ENCODE measurements at regions not wholly inside any gene's neighbourhood (a gene's known extent, or its start where the extent isn't known, plus 50 kb on each side); places are given as distances from the start of the nearest gene placed in this dataset.
"Not testable (repeated sequence)": the region's sequence is repeated elsewhere in the genome, so short reads cannot be mapped to it uniquely, and the experiment has no call there.

DNA sequence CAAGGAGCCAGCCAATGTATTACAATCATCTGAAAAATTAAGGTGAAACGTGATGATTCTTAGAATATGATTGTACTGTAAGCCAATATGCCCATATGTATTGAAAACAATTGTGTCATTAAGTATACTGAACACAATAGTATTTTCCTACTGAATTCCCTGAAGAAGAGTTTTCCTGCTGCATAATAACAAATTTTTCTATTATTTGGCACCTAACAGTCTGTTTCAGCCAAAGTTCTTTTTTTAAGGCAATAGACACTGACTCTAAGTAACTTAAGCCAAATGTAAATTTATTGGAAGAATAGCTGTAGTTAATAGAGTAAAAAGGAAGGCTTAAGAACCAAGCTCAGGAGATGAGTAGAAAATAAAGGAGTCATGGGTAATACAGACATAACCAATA, 220.6 kb downstream of the PPP4R3C start:
- no peak for DNase-seq
- CTCF ChIA-PET: no interaction called here
- no peaks in the 10 kb centered on the region for H3K27me3 Mint-ChIP-seq
- ATAC-seq: no peak
- no peak overlapping the region for H3K4me3 Mint-ChIP-seq
- no peak overlapping the region for H3K27ac Mint-ChIP-seq
- H3K36me3 Mint-ChIP-seq: no peaks in the 10 kb centered on the region
- peaks cover 2% of the 10 kb centered on the region for H3K9me3 Mint-ChIP-seq (ENCODE audit: low read depth)
- no peaks in the 10 kb centered on the region for H3K4me1 Mint-ChIP-seq

GRCh38 chrX:27241981-27242380, 221.2 kb downstream of the PPP4R3C start:
- H3K36me3 Mint-ChIP-seq: no peaks in the 10 kb centered on the region
- CTCF ChIA-PET: no interaction called here

DNA sequence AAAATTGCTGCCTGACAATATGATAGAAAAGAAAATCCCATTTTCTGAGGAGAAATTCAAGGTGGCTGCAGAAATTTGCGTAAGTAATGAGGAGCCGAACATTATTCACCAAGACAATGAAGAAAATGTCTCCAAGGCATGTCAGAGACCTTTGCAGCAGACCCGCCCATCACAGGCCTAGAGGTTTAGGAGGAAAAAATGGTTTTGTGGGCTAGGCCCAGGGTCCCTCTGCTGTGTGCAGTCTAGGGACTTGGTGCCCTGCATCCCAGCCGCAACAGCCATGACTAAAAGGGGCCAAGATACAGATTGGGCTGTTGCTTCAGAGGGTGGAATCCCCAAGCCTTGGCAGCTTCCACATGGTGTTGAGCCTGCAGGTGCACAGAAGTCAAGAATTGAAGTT, 223.1 kb downstream of the PPP4R3C start:
- ATAC-seq; H3K27ac Mint-ChIP-seq; CTCF ChIA-PET; H3K9me3 Mint-ChIP-seq (ENCODE audit: low read depth); H3K4me3 Mint-ChIP-seq; H3K27me3 Mint-ChIP-seq; DNase-seq; H3K36me3 Mint-ChIP-seq; H3K4me1 Mint-ChIP-seq: not testable (repeated sequence)

More at GRCh38 chrX:27241981-27242380, 221.2 kb downstream of the PPP4R3C start:
- DNase-seq (no peak), ATAC-seq (no peak)
- no peak overlapping the region for H3K4me3 Mint-ChIP-seq
- H3K27ac Mint-ChIP-seq: no peak overlapping the region
- H3K4me1 Mint-ChIP-seq: no peaks in the 10 kb centered on the region
- H3K27me3 Mint-ChIP-seq: no peaks in the 10 kb centered on the region
- H3K9me3 Mint-ChIP-seq (ENCODE audit: low read depth): peaks cover 2% of the 10 kb centered on the region

DNA sequence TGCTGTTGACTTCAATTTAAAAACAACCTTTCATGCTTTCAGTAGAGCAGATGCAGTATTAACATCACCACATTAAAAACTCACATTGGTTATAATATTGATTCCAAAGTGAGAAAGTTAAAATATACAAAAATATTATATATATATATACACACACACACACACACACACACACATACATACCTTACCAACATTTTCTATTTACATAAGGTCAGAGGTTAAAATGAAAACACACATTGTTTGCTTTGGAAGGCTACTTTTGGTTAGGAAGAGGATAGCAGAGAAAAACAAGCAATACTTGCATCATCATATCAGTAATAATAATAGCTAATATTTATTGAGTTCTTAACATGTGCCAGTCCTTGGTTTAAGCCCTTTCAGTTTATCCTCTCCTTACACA, 226.5 kb downstream of the PPP4R3C start:
- Mint-ChIP-seq H3K9me3 (ENCODE audit: low read depth) (no peaks in the 10 kb centered on the region), H3K4me1 (no peaks in the 10 kb centered on the region), H3K27me3 (no peaks in the 10 kb centered on the region), H3K4me3 (no peak overlapping the region), H3K27ac (no peak overlapping the region), H3K36me3 (no peaks in the 10 kb centered on the region)
- ATAC-seq (no peak), DNase-seq (no peak)
- CTCF ChIA-PET: no interaction called here

DNA sequence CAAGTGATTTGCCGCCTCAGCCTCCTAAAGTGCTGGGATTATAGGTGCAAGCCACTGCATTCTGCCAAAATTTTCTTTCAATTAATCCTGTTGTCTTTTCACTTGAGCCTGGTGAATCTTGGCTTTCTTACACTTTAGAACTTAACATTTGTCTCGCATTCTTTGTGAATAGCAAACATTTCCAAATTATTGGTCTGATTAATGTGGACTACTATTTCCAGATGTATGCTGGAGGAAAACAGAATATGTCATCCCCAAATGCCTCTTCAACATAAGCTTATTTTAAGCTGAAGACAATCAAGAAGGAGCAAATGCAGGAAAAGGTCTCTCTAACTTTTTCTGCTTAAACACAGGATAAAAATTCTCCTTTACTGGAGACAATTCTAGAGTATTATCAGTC, 233.4 kb downstream of the PPP4R3C start:
- no peak for ATAC-seq
- CTCF ChIA-PET: no interaction called here
- no peak for DNase-seq
- no peak overlapping the region for H3K27ac Mint-ChIP-seq
- no peaks in the 10 kb centered on the region for H3K27me3 Mint-ChIP-seq
- no peaks in the 10 kb centered on the region for H3K36me3 Mint-ChIP-seq
- H3K9me3 Mint-ChIP-seq (ENCODE audit: low read depth): no peaks in the 10 kb centered on the region
- no peaks in the 10 kb centered on the region for H3K4me1 Mint-ChIP-seq
- H3K4me3 Mint-ChIP-seq: no peak overlapping the region

DNA sequence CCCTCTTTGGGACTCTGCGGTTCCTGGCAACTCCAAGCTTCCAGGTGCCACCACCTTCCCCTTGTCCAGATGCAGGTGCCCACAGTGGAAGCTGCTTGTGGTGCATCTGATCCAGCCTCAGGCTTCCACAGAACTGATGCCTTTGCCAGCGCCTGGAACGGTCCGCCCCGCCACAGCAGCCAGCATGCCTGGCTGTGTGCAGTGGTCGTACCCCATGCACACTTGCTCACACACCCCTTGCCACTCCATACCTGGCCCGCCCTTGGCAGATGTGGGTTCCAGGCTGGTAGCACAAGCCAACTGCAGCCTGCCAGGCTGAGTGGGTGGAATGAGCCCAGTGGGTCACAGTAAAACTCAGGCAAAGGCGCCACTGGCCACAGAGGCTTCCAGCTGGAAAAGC, 240.5 kb downstream of the PPP4R3C start:
- no peak for DNase-seq
- Mint-ChIP-seq H3K36me3 (no peaks in the 10 kb centered on the region), H3K9me3 (ENCODE audit: low read depth) (peaks cover 4% of the 10 kb centered on the region), H3K27ac (no peak overlapping the region), H3K4me3 (no peak overlapping the region), H3K4me1 (no peaks in the 10 kb centered on the region), H3K27me3 (no peaks in the 10 kb centered on the region)
- CTCF ChIA-PET: no interaction called here
- no peak for ATAC-seq

GRCh38 chrX:27186671-27187070, 276.5 kb downstream of the PPP4R3C start:
- no peaks in the 10 kb centered on the region for H3K27me3 Mint-ChIP-seq
- H3K9me3 Mint-ChIP-seq (ENCODE audit: low read depth): no peaks in the 10 kb centered on the region
- peak; percentile 35 for DNase-seq
- H3K27ac Mint-ChIP-seq: no peak overlapping the region
- no peaks in the 10 kb centered on the region for H3K36me3 Mint-ChIP-seq
- H3K4me3 Mint-ChIP-seq: no peak overlapping the region
- no peak for ATAC-seq
- CTCF ChIA-PET: interaction anchor here (0.5 to 1.4 kb wide), 2 partner anchors 60 to 404 kb away, joined by 3 read pairs; no protein-coding TSS in a partner anchor
- H3K4me1 Mint-ChIP-seq: no peaks in the 10 kb centered on the region

DNA sequence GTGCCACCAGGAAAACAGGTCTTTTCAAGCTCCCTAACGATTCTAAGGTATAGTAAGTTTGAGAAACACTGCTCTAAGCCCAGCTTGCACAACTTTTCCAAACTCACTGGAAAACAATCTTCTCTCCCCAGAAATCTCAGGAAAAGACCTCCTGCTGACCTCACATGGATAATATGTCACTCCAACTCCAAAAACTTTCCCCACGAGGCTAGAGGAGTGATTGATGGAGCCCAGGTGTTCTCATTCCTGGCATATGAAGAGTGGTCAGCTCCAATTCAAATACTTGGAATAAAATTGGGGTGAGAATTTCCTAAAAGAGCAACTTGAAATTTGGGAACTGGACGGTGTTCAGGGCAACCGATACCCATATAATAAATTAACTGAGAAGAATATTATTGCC, 299.9 kb downstream of the PPP4R3C start:
- Mint-ChIP-seq H3K4me1 (no peaks in the 10 kb centered on the region), H3K27me3 (no peaks in the 10 kb centered on the region), H3K27ac (no peak overlapping the region), H3K4me3 (no peak overlapping the region), H3K36me3 (no peaks in the 10 kb centered on the region), H3K9me3 (ENCODE audit: low read depth) (no peaks in the 10 kb centered on the region)
- ATAC-seq (no peak), DNase-seq (no peak)
- CTCF ChIA-PET: no interaction called here

GRCh38 chrX:27162496-27162895, 300.6 kb downstream of the PPP4R3C start:
- H3K9me3 Mint-ChIP-seq (ENCODE audit: low read depth): no peaks in the 10 kb centered on the region

DNA sequence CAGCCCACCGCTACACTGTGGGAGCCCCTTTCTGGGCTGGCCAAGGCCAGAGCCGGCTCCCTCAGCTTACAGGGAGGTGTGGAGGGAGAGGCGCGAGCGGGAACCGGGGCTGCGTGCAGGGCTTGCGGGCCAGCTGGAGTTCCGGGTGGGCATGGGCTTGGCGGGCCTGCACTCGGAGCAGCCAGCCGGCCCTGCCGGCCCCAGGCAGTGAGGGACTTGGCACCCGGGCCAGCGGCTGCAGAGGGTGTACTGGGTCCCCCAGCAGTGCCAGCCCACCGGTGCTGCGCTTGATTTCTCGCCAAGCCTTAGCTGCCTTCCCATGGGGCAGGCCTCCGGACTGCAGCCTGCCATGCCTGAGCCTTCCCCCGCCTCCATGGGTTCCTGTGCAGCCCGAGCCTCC, 306.2 kb downstream of the PPP4R3C start:
- H3K9me3 Mint-ChIP-seq (ENCODE audit: low read depth); H3K27ac Mint-ChIP-seq; H3K4me1 Mint-ChIP-seq; CTCF ChIA-PET; H3K4me3 Mint-ChIP-seq; DNase-seq; H3K36me3 Mint-ChIP-seq; ATAC-seq; H3K27me3 Mint-ChIP-seq: not testable (repeated sequence)

More at GRCh38 chrX:27162496-27162895, 300.6 kb downstream of the PPP4R3C start:
- H3K27ac Mint-ChIP-seq: no peak overlapping the region
- H3K4me3 Mint-ChIP-seq: no peak overlapping the region
- H3K36me3 Mint-ChIP-seq: no peaks in the 10 kb centered on the region
- DNase-seq (no peak), ATAC-seq (no peak)
- no peaks in the 10 kb centered on the region for H3K27me3 Mint-ChIP-seq
- CTCF ChIA-PET: no interaction called here
- H3K4me1 Mint-ChIP-seq: no peaks in the 10 kb centered on the region

DNA sequence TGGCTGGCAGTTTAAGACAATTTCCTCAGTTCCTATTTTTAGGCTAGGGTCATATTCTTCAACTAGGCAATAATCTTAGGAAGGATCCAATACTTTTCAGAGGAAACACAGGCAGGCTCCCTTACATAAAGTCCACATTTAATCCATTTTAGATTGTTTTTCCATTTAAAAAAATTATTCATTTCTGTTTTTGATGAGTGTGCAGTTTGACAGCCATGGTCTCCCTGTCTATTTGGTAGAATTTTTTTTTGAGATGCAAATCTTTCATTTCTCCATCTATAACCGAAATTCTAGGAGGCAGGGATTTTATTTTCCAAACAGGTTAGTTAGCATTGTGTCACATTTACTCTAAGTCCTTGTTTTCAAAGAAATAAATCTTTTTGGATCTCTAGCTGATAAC, 326.8 kb downstream of the PPP4R3C start:
- no peaks in the 10 kb centered on the region for H3K4me1 Mint-ChIP-seq
- no peak overlapping the region for H3K4me3 Mint-ChIP-seq
- H3K36me3 Mint-ChIP-seq: no peaks in the 10 kb centered on the region
- H3K27ac Mint-ChIP-seq: no peak overlapping the region
- no peaks in the 10 kb centered on the region for H3K9me3 Mint-ChIP-seq (ENCODE audit: low read depth)
- H3K27me3 Mint-ChIP-seq: no peaks in the 10 kb centered on the region
- no peak for DNase-seq
- no peak for ATAC-seq
- CTCF ChIA-PET: no interaction called here

GRCh38 chrX:27132862-27133261, 330.3 kb downstream of the PPP4R3C start:
- no peaks in the 10 kb centered on the region for H3K4me1 Mint-ChIP-seq
- CTCF ChIA-PET: no interaction called here

DNA sequence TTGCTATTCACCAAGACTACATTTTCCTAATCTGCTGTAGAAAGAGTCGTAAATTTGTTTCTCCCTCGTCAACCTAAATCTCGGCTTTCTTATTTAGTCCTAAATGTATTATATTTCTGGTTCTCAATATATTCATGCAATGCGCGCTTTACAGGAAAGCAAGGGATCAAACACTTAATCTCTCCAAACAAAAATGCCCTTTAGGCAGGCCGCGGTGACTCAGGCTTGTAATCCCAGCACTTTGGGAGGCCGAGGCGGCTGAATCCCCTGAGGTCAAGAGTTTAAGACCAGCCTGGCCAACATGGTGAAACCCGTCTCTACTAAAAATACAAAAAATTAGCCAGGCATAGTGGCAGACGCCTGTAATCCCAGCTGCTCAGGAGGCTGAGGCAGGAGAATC, 376.0 kb downstream of the PPP4R3C start:
- ATAC-seq; DNase-seq; H3K4me1 Mint-ChIP-seq; CTCF ChIA-PET; H3K9me3 Mint-ChIP-seq (ENCODE audit: low read depth); H3K36me3 Mint-ChIP-seq; H3K27ac Mint-ChIP-seq; H3K4me3 Mint-ChIP-seq; H3K27me3 Mint-ChIP-seq: not testable (repeated sequence)

More at GRCh38 chrX:27132862-27133261, 330.3 kb downstream of the PPP4R3C start:
- Mint-ChIP-seq H3K4me3 (no peak overlapping the region), H3K27me3 (no peaks in the 10 kb centered on the region), H3K9me3 (ENCODE audit: low read depth) (peaks cover 2% of the 10 kb centered on the region), H3K27ac (no peak overlapping the region), H3K36me3 (no peaks in the 10 kb centered on the region)
- DNase-seq (no peak), ATAC-seq (no peak)

- H3K27me3 Mint-ChIP-seq: no peaks in the 10 kb centered on the region
- CTCF ChIA-PET: no interaction called here
- DNase-seq: no peak
- no peaks in the 10 kb centered on the region for H3K36me3 Mint-ChIP-seq
- no peaks in the 10 kb centered on the region for H3K4me1 Mint-ChIP-seq
- ATAC-seq: no peak
- peaks cover 2% of the 10 kb centered on the region for H3K9me3 Mint-ChIP-seq (ENCODE audit: low read depth)
- H3K27ac Mint-ChIP-seq: no peak overlapping the region
- no peak overlapping the region for H3K4me3 Mint-ChIP-seq
These were observed 376.9 kb downstream of the PPP4R3C start for GRCh38 chrX:27086237-27086636.

- H3K36me3 Mint-ChIP-seq: no peaks in the 10 kb centered on the region
- CTCF ChIA-PET: no interaction called here
- peaks cover 2% of the 10 kb centered on the region for H3K9me3 Mint-ChIP-seq (ENCODE audit: low read depth)
- no peak overlapping the region for H3K27ac Mint-ChIP-seq
- ATAC-seq (no peak), DNase-seq (no peak)
- H3K4me3 Mint-ChIP-seq: no peak overlapping the region
- H3K27me3 Mint-ChIP-seq: no peaks in the 10 kb centered on the region
- no peaks in the 10 kb centered on the region for H3K4me1 Mint-ChIP-seq
These were observed 377.8 kb downstream of the PPP4R3C start for GRCh38 chrX:27085346-27085745.
